GM23338 (cell line): ENCODE measurements at regions not wholly inside any gene's neighbourhood (a gene's known extent, or its start where the extent isn't known, plus 50 kb on each side); places are given as distances from the start of the nearest gene placed in this dataset.

Experiments
- ATAC-seq: fragments of 200-7000 bp; cut with Tn5 transposase; 3 replicates; pipeline ENCODE4 v1.9.1; 2020
- DNase-seq: peaks from one replicate; pipeline ENCODE4 v3.0.0-alpha.2; 2015; ENCODE audit warnings: low spot score
- H2AFZ ChIP-seq: fragments of 200-600 bp; sonication (generic); 2 replicates; pipeline ENCODE4 v1.8.0; 2016; ENCODE audit warnings: antibody characterized with exemption, mild to moderate bottlenecking, moderate library complexity
- H3F3A ChIP-seq: fragments of 200-600 bp; sonication (generic); replicated peaks from 2 replicates; pipeline ENCODE4 v1.8.0; 2017; ENCODE audit warnings: antibody characterized with exemption, mixed run types, low read depth
- H3K27ac ChIP-seq: fragments of 200-600 bp; sonication (generic); 2 replicates; pipeline ENCODE4 v1.6.1; 2016; ENCODE audit warnings: low read depth
- H3K27me3 ChIP-seq: fragments of 200-600 bp; sonication (generic); 2 replicates; pipeline ENCODE4 v1.8.0; 2016; ENCODE audit warnings: mild to moderate bottlenecking, mixed run types, moderate library complexity; ENCODE audit not compliant: insufficient read depth
- H3K36me3 ChIP-seq: fragments of 200-600 bp; sonication (generic); 2 replicates; pipeline ENCODE4 v1.8.0; 2016; ENCODE audit warnings: mild to moderate bottlenecking; ENCODE audit not compliant: insufficient read depth
- H3K4me1 ChIP-seq: fragments of 200-600 bp; sonication (generic); 2 replicates; pipeline ENCODE4 v1.8.0; 2016; ENCODE audit warnings: mild to moderate bottlenecking, moderate library complexity; ENCODE audit not compliant: insufficient read depth
- H3K4me2 ChIP-seq: fragments of 200-600 bp; sonication (generic); 2 replicates; pipeline ENCODE4 v1.7.1; 2017; ENCODE audit warnings: mixed run types
- H3K4me3 ChIP-seq: fragments of 200-600 bp; sonication (generic); 2 replicates; pipeline ENCODE4 v1.6.1; 2016; ENCODE audit warnings: mixed run types
- H3K79me2 ChIP-seq: fragments of 200-600 bp; sonication (generic); replicated peaks from 2 replicates; pipeline ENCODE4 v1.8.0; 2017; ENCODE audit warnings: mild to moderate bottlenecking; ENCODE audit not compliant: insufficient read depth
- H3K9me2 ChIP-seq: fragments of 200-600 bp; sonication (generic); 2 replicates; pipeline ENCODE4 v1.8.0; 2017; ENCODE audit not compliant: insufficient read depth
- H4K20me1 ChIP-seq: fragments of 200-600 bp; sonication (generic); replicated peaks from 2 replicates; pipeline ENCODE4 v1.8.0; 2017; ENCODE audit warnings: mild to moderate bottlenecking; ENCODE audit not compliant: insufficient read depth
- H3K27ac Mint-ChIP-seq: 2 replicates; pipeline ENCODE4 v1.8.0; 2020; ENCODE audit warnings: inconsistent platforms, mild to moderate bottlenecking, moderate library complexity, mixed read lengths
- H3K27me3 Mint-ChIP-seq: 3 replicates; pipeline ENCODE4 v1.8.0; 2022; ENCODE audit warnings: low read depth, mild to moderate bottlenecking, moderate library complexity, mixed read lengths, inconsistent platforms; ENCODE audit not compliant: insufficient read depth, poor library complexity
- H3K36me3 Mint-ChIP-seq: 3 replicates; pipeline ENCODE4 v1.8.0; 2021; ENCODE audit warnings: low read depth, mild to moderate bottlenecking, inconsistent platforms, moderate library complexity, mixed read lengths
- H3K4me1 Mint-ChIP-seq: 3 replicates; pipeline ENCODE4 v1.8.0; 2020; ENCODE audit warnings: mild to moderate bottlenecking, inconsistent platforms, mixed read lengths
- H3K4me3 Mint-ChIP-seq: 3 replicates; pipeline ENCODE4 v1.8.0; 2021; ENCODE audit warnings: moderate library complexity, mild to moderate bottlenecking, inconsistent platforms, mixed read lengths
- H3K9me3 Mint-ChIP-seq: 3 replicates; pipeline ENCODE4 v1.8.0; 2020; ENCODE audit warnings: moderate library complexity, mild to moderate bottlenecking, inconsistent platforms, mixed read lengths
- CTCF ChIP-seq, 2 experiments: fragments of 200-600 bp in 1 of 2; sonication (generic) in 1 of 2; conservative IDR thresholded peaks; 2 replicates each; pipeline versions ENCODE4 v1.5.1 to v1.6.1; 2016 to 2017; ENCODE audit warnings: antibody characterized with exemption in 2 of 2, low read depth in 2 of 2, mild to moderate bottlenecking in 2 of 2, moderate library complexity in 1 of 2
- NANOG ChIP-seq: IDR thresholded peaks from 2 replicates; pipeline ENCODE4 v1.6.1; 2016; ENCODE audit warnings: antibody characterized with exemption, borderline replicate concordance
- POLR2AphosphoS5 ChIP-seq: IDR thresholded peaks from 2 replicates; pipeline ENCODE4 v1.6.1; 2016; ENCODE audit warnings: antibody characterized with exemption, low read depth
- STAT1 ChIP-seq: IDR thresholded peaks from one replicate; pipeline ENCODE4 v1.6.1; 2016; ENCODE audit warnings: antibody characterized with exemption; ENCODE audit not compliant: unreplicated experiment
- ZNF114 ChIP-seq: fragments of 250-450 bp; sonication (Bioruptor Pico); IDR thresholded peaks from 2 replicates; pipeline ENCODE4 v1.5.0; 2020; ENCODE audit warnings: mild to moderate bottlenecking, moderate library complexity
- ZNF462 ChIP-seq: fragments of 250-450 bp; sonication (Bioruptor Pico); IDR thresholded peaks from 2 replicates; pipeline ENCODE4 v1.5.0; 2020; ENCODE audit warnings: mild to moderate bottlenecking, moderate library complexity

- TF ChIP-seq ZNF462 (no peak), CTCF (conservative IDR thresholded peaks at IDR 0.05; ENCODE audit: low read depth in 2 of 2) (no peak), POLR2AphosphoS5 (no peak), ZNF114 (CRISPR knock-in tag) (no peak), STAT1 (no peak)
Observed at GRCh38 chr5:168066536-168067208, 224.8 kb upstream of the WWC1 start (continued).

GRCh38 chr5:168070761-168071160 is 220.7 kb upstream of the WWC1 start:
- H3K4me3 Mint-ChIP-seq, result no peak overlapping the region
- Histone ChIP-seq H2AFZ (no peak overlapping the region), H3K4me2 (no peak overlapping the region), H3K79me2 (no peaks in the 10 kb centered on the region), H3K27me3 (no peaks in the 10 kb centered on the region), H3K36me3 (no peaks in the 10 kb centered on the region), H3K9me2 (no peaks in the 10 kb centered on the region), H4K20me1 (no peaks in the 10 kb centered on the region), H3F3A (no peaks in the 10 kb centered on the region), H3K4me1 (no peaks in the 10 kb centered on the region), H3K4me3 (no peak overlapping the region), H3K27ac (no peak overlapping the region)
- H3K4me1 Mint-ChIP-seq, result peaks cover 3% of the 10 kb centered on the region
- ATAC-seq (no peak), DNase-seq (no peak)
- no peak overlapping the region for H3K27ac Mint-ChIP-seq
- H3K9me3 Mint-ChIP-seq, result no peaks in the 10 kb centered on the region
- peaks cover 5% of the 10 kb centered on the region for H3K27me3 Mint-ChIP-seq
- H3K36me3 Mint-ChIP-seq, result no peaks in the 10 kb centered on the region; the same call in 2 of the 3 replicates
- no peak for TF ChIP-seq ZNF462
- no peak for TF ChIP-seq NANOG
